ENCODE measurements at regions not wholly inside any gene's neighbourhood (a gene's known extent, or its start where the extent isn't known, plus 50 kb on each side); places are given as distances from the start of the nearest gene placed in this dataset.

DNA sequence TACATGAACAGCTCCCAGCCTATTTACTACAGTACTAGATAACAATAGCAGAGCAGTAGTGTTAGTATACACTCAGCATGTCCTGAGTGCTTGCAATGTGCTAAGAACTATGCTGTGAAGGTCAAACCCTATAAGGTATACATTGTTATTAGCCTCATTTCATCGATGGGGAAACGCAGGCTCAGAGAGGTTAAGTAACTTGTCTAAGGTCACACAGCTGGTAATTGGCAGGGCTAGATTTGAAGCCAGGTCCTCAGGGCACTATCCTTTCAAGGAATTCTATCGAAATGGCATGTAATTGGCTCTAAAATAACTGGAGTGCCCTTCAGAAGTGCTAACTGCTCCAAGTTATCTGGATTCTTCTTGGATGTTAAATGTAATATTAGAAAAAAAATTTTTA is 295.6 kb downstream of the ZNF536 start:
- no peak for TF ChIP-seq CTCF (IDR thresholded peaks at IDR 0.05)
- no peak for TF ChIP-seq POLR2AphosphoS5 (IDR thresholded peaks at IDR 0.05; ENCODE audit: low read depth, low read length)
- TF ChIP-seq REST (IDR thresholded peaks at IDR 0.05; ENCODE audit: insufficient read depth in 1 of 2, low read depth in 2 of 2, low read length in 1 of 2) = no peak
- TF ChIP-seq SIN3A (IDR thresholded peaks at IDR 0.05; ENCODE audit: borderline replicate concordance, insufficient read depth, low read depth, low read length) = no peak
- TF ChIP-seq TCF7L2 (IDR thresholded peaks at IDR 0.05; ENCODE audit: low read depth, low read length) = no peak

Data from Panc1 (cell line).